HG03103 (cell line): ENCODE measurements at regions not wholly inside any gene's neighbourhood (a gene's known extent, or its start where the extent isn't known, plus 50 kb on each side); places are given as distances from the start of the nearest gene placed in this dataset.

Experiments
- ATAC-seq: cut with Tn5 transposase; IDR thresholded peaks from one replicate; pipeline ENCODE4 v1.9.1; 2021; ENCODE audit warnings: low read depth; ENCODE audit not compliant: unreplicated experiment

DNA sequence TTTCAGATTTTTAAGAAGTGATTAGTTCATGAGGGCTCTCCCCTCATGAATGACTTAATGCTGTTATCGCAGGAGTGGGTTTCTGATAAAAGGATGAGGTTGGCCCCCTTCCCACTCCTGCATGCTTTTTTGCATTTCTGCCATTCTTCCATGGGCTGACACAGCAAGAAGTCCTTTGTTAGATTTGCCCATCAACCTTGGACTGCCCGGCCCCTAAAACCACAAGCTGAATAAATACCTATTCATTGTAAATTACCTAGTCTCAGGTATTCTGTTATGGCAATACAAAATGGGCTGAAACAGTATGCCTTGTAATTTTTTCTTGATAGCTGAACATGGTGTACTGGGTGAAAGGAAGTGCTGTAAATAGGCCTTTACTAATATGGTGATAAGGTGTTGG lies 72.7 kb upstream of the DPH5 start:
- ATAC-seq: no peak

DNA sequence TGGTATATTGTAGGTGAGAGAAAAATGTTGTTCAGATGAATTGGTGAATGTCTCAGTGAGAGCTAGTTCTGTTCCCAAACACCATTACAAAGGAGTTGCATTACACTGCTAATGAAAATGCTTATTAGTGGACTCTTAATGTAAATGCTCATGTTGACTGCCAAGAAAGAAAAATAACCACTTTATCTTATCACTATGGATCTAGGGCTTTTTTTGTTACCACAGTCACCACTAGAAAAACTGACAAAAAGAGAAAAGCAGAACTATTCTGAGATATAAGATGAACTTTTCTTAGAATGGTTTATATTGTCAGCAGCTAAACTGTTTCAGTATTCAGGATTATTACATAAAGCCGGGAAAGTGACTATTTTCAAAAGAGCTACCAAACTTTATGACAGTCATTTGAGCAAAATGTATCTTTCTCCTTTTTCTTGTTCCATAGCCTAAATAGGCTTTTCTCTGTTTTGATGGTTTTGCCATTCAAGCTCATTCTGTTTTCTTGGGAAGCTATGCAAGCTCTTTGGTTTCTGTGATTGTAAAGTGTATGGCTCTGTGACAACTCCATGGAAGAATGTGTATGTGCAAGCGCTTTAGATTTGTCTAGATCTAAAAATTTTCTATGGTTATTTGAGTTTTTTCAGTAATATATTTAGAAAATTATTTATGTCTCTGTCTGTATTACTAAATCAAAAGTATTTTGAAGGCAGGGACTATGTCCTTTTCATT lies 64.2 kb upstream of the DPH5 start:
- no peak for ATAC-seq

DNA sequence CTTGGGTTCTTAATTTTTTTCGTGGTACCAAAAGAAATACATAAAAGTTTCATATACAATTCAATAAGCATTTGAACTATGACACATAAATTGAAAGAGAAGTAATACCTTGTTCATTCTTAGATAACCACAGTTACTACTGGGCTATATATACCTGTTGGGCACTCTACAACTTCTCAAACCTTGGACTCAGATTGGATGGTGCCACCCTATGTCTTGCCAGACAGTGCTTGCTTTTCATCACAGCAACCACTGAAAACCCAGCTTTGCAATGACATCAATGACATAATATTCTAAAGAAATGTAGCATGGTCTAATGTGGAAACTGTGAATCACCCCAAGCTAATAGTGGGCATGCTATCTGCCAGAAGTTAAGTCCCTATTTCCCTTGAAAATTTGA lies 62.8 kb upstream of the DPH5 start:
- no peak for ATAC-seq

DNA sequence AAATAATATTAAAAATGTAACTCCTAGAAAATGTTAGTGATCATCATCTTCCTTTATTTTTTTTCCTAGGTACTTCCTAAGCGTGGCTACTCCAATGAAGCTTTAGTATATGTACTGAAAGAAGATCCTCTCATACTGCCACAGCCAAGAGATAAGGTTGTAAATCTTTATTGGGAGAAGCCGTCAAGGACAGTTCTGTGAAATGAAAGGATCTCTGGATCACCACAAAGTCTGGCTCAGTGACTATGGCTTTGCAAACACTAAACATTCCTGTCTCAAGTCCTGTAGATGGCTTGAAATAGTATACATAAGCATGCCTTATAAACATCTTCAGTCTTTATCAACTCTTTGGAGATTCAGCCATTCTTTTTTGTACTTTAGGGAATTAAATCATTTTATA lies 61.2 kb upstream of the DPH5 start:
- ATAC-seq: no peak

DNA sequence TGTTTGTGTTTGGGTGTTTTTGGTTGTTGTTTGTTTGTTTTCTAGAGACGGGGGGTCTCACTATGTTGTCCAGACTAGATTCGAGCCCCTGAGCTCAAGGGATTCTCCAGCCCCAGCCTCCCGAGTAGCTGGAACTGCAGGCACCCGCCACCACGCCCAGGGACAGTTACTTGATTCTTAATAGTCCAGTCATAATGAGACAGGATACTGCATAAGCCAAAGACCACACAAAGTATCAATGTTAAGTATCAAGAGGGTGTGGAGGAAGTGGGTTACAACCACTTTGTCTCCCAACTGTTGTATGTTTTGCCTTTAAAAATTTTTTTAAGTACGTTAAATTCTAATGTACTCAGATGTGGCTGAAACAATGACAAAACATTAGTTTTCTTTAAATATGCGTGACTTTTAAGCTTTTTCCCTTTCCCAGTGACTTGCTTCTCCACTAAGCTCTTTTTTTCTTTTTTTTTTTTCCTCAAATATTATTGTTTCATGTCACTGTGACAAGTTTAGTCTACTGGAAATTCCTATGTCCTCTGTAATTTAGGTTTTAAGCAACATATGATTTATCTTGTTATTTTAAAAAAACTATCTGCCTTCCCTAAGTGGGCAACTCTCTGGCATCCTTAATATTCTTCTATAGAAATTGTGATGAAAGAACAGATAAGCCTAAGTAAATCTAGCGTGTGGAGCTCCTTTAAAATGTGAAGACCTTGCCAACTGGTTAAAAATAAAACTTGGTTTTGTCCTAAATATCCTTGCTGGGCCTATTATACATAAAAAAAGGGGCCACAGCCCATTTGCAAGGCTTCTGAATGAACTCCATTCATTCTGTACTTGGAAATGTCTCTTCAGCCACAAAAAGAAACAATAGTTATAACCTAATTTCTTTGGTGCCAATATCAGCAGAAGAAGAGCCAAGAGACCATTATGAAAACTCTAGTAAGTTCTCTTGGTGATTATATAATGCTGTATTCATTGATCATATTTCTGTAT lies 56.2 kb upstream of the DPH5 start:
- peak; percentile 74 for ATAC-seq

DNA sequence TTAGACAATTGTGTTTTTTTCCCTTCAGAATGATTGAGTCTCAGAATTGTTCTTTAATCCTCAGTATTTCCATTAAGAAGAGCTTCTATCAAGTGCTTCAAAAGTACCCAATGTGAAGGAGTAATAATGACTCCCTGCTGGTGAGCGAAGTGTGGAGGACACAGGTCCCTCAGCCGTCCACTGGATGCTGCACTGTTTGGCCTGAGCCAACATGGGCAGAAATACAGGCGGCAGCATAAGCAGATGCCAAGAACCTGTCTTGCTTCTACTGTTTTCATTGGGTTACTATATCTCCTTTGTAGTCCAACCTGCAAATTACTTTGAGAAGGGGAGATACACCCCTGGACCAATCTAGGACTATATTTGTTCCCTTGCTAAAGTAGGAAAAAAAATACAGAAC lies 55.3 kb upstream of the DPH5 start:
- ATAC-seq: no peak

DNA sequence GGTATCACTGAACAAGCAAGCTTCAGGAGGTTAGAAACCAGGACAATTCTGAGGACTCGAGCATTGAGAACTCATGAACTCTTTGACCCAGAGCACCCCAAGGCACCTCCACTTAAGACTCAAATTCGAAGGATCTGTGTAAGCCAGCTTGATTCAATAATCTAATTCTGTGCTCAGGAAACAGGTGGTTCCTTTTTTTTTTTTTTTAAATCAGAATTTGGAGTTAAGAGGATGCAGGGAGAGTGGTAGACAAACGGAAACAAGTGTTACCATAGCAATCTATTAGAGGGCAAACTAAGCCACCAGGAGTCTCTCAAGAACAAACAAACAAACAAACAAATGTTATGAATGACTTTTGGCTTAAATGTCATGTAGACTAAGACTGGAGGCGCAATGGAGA lies 53.8 kb upstream of the DPH5 start:
- no peak for ATAC-seq

DNA sequence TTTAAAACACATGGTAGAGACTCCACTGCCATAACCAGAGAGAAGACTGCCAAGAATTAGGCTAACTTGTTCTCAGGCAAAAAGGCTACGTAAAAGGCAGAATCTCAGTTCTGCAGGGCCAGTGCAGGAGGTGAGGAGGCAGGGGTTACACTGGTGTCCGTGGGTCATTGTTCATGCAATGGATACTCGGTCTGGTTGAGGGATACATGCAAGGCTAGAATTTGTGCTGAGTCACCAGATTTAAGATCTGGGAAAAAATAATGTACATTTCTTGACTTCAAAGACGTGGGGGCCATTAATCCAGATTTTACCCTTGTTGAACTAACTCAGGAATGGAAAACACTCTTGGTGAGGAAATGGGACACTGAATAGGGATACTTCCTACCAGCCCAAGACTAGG lies 52.3 kb upstream of the DPH5 start:
- no peak for ATAC-seq

DNA sequence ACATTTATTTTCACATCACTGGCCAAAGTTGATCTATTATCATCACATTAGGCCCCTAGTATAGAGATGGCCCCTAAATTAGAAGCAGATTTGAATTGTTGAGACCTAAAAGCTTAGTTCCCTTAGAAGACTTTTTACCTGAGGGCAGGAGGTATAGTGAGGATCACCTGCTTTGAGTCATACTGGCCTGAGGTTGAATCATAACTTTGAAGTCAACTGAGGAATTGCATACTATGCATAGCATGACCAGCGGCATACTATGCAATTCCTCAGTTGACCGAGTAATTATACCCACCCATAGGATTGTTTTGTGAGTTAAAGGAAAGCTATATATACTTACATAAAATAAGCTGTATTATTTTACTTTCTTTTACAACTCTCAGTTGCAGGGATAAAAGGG lies 50.3 kb upstream of the DPH5 start:
- no peak for ATAC-seq
